SK-N-SH (cell line): ENCODE measurements at regions not wholly inside any gene's neighbourhood (a gene's known extent, or its start where the extent isn't known, plus 50 kb on each side); places are given as distances from the start of the nearest gene placed in this dataset.

ENCODE experiments used
- CTCF ChIA-PET: fragments of 300-600, 350-600 bp; formaldehyde crosslinking; extraction: SDS; loops from one replicate; lab custom pipeline; 2021; lab: Yijun Ruan, JAX
- POLR2A ChIA-PET: fragments of 350-600 bp; sonication (Branson Sonifier 250); formaldehyde crosslinking; extraction: SDS; loops from one replicate; lab custom pipeline; 2020; ENCODE audit warnings: antibody characterized with exemption, inconsistent platforms; lab: Yijun Ruan, JAX
- DNase-seq: peaks from one replicate; pipeline ENCODE4 v3.0.0; 2012
- H2AFZ ChIP-seq: fragments of 200-600 bp; sonication (generic); 2 replicates; pipeline ENCODE4 v1.8.1; 2016; ENCODE audit warnings: antibody characterized with exemption, mild to moderate bottlenecking, low read depth
- H3F3A ChIP-seq: fragments of 200-600 bp; sonication (generic); replicated peaks from 2 replicates; pipeline ENCODE3; 2016; ENCODE audit warnings: antibody characterized with exemption, mild to moderate bottlenecking; ENCODE audit not compliant: insufficient read depth
- H3K27ac ChIP-seq, 2 experiments: fragments of 200-500 bp in 1 of 2; fragments of 200-600 bp in 1 of 2; sonication (Bioruptor generic) in 1 of 2; sonication (generic), shearing (Covaris generic) in 1 of 2; 2 replicates each; pipeline versions ENCODE4 v1.5.1 to v1.6.1; 2014 to 2016; ENCODE audit warnings: low read depth in 2 of 2, inconsistent platforms in 1 of 2, low read length in 1 of 2, mild to moderate bottlenecking in 1 of 2, mixed read lengths in 1 of 2
- H3K27me3 ChIP-seq: fragments of 200-600 bp; sonication (generic), shearing (Covaris generic); 2 replicates; pipeline ENCODE4 v1.6.1; 2016; ENCODE audit warnings: mixed run types; ENCODE audit not compliant: insufficient read depth
- H3K36me3 ChIP-seq, 2 experiments: fragments of 200-500 bp in 1 of 2; fragments of 200-600 bp in 1 of 2; sonication (Bioruptor generic) in 1 of 2; sonication (generic) in 1 of 2; replicated peaks in 1 of 2; 2 replicates each; pipeline versions ENCODE3 to v1.5.1; 2014 to 2016; ENCODE audit warnings: low read length in 1 of 2, mild to moderate bottlenecking in 1 of 2; ENCODE audit not compliant: insufficient read depth in 2 of 2, control insufficient read depth in 1 of 2
- H3K4me1 ChIP-seq, 2 experiments: fragments of 200-500 bp in 1 of 2; fragments of 200-600 bp in 1 of 2; sonication (Bioruptor generic) in 1 of 2; sonication (generic), shearing (Covaris generic) in 1 of 2; 2 replicates each; pipeline versions ENCODE4 v1.5.1 to v1.6.1; 2014 to 2016; ENCODE audit warnings: low read depth in 1 of 2, low read length in 1 of 2, mixed run types in 1 of 2; ENCODE audit not compliant: insufficient read depth in 2 of 2, control insufficient read depth in 1 of 2
- H3K4me2 ChIP-seq: fragments of 200-600 bp; sonication (generic), shearing (Covaris generic); 2 replicates; pipeline ENCODE4 v1.6.1; 2017; ENCODE audit warnings: mixed run types
- H3K4me3 ChIP-seq, 2 experiments: fragments of 200-500 bp in 1 of 2; fragments of 200-600 bp in 1 of 2; sonication (Bioruptor generic) in 1 of 2; sonication (generic), shearing (Covaris generic) in 1 of 2; 2 replicates each; pipeline versions ENCODE4 v1.5.1 to v1.8.1; 2014 to 2016; ENCODE audit warnings: low read depth in 2 of 2, inconsistent platforms in 1 of 2, low read length in 1 of 2, mild to moderate bottlenecking in 1 of 2, mixed read lengths in 1 of 2, moderate library complexity in 1 of 2
- H3K79me2 ChIP-seq: fragments of 200-600 bp; sonication (generic); 2 replicates; pipeline ENCODE4 v1.8.1; 2017; ENCODE audit warnings: mild to moderate bottlenecking; ENCODE audit not compliant: insufficient read depth
- H3K9ac ChIP-seq: fragments of 200-600 bp; sonication (generic); 2 replicates; pipeline ENCODE4 v1.6.1; 2017; ENCODE audit warnings: mixed run types
- H3K9me2 ChIP-seq: fragments of 200-600 bp; sonication (generic); 2 replicates; pipeline ENCODE4 v1.6.1; 2017; ENCODE audit warnings: mixed run types
- H3K9me3 ChIP-seq: fragments of 200-600 bp; sonication (generic); 2 replicates; pipeline ENCODE4 v1.6.1; 2017; ENCODE audit warnings: mixed run types, mild to moderate bottlenecking, moderate library complexity
- H4K20me1 ChIP-seq: fragments of 200-600 bp; sonication (generic); 2 replicates; pipeline ENCODE4 v1.6.1; 2017; ENCODE audit warnings: mild to moderate bottlenecking, mixed run types; ENCODE audit not compliant: insufficient read depth
- CHD2 ChIP-seq: fragments of 150-350 bp; IDR thresholded peaks from 2 replicates; pipeline ENCODE4 v1.6.1; 2018; ENCODE audit warnings: low read length; ENCODE audit not compliant: partially characterized antibody
- ELF1 ChIP-seq: IDR thresholded peaks from 2 replicates; pipeline ENCODE4 v1.4.0; 2012
- EP300 ChIP-seq, 2 experiments: IDR thresholded peaks; 2 replicates each; pipeline versions ENCODE4 v1.4.0 to v1.6.1; 2012; ENCODE audit warnings: borderline replicate concordance in 1 of 2, low read depth in 1 of 2, low read length in 1 of 2
- FOXJ3 ChIP-seq: sonication (generic); formaldehyde crosslinking; IDR thresholded peaks from 2 replicates; pipeline ENCODE4 v1.5.1; 2020; ENCODE audit warnings: mild to moderate bottlenecking, missing genetic modification reagents
- FOXM1 ChIP-seq: IDR thresholded peaks from 2 replicates; pipeline ENCODE4 v1.4.0; 2012; ENCODE audit warnings: low read depth, mild to moderate bottlenecking
- GATA2 ChIP-seq: sonication (generic); formaldehyde crosslinking; IDR thresholded peaks from 2 replicates; pipeline ENCODE4 v1.5.0; 2020; ENCODE audit warnings: mild to moderate bottlenecking, missing genetic modification reagents
- IRF3 ChIP-seq: fragments of 150-350 bp; IDR thresholded peaks from 2 replicates; pipeline ENCODE4 v1.6.1; 2016; ENCODE audit warnings: mild to moderate bottlenecking, low read depth, low read length
- MAX ChIP-seq: IDR thresholded peaks from 2 replicates; pipeline ENCODE4 v1.4.0; 2012; ENCODE audit warnings: low read depth
- MEF2A ChIP-seq: IDR thresholded peaks from 2 replicates; pipeline ENCODE4 v1.4.0; 2012; ENCODE audit warnings: low read depth, borderline replicate concordance
- MXI1 ChIP-seq: IDR thresholded peaks from 2 replicates; pipeline ENCODE4 v1.6.1; 2012; ENCODE audit warnings: mild to moderate bottlenecking, low read depth, low read length, improper control_type of control experiment
- NFIC ChIP-seq: IDR thresholded peaks from 2 replicates; pipeline ENCODE4 v1.4.0; 2012; ENCODE audit warnings: borderline replicate concordance
- RAD21 ChIP-seq: IDR thresholded peaks from 2 replicates; pipeline ENCODE4 v1.6.1; 2012; ENCODE audit warnings: mild to moderate bottlenecking, low read length
- RCOR1 ChIP-seq: fragments of 150-350 bp; IDR thresholded peaks from 2 replicates; pipeline ENCODE4 v1.6.1; 2017; ENCODE audit warnings: antibody characterized with exemption, low read length
- REST ChIP-seq: IDR thresholded peaks from 2 replicates; pipeline ENCODE4 v1.6.1; 2012; ENCODE audit warnings: mild to moderate bottlenecking, low read depth, low read length, moderate library complexity
- SIN3A ChIP-seq: IDR thresholded peaks from 2 replicates; pipeline ENCODE4 v1.6.1; 2012; ENCODE audit warnings: low read depth, mild to moderate bottlenecking, low read length, moderate library complexity, borderline replicate concordance
- SMC3 ChIP-seq: IDR thresholded peaks from 2 replicates; pipeline ENCODE4 v1.6.1; 2012; ENCODE audit warnings: low read depth, low read length, improper control_type of control experiment
- TAF1 ChIP-seq: IDR thresholded peaks from 2 replicates; pipeline ENCODE4 v1.6.1; 2012; ENCODE audit warnings: low read depth, mild to moderate bottlenecking, low read length, moderate library complexity, borderline replicate concordance
- TCF12 ChIP-seq: IDR thresholded peaks from 2 replicates; pipeline ENCODE4 v1.4.0; 2012
- TEAD4 ChIP-seq: IDR thresholded peaks from 2 replicates; pipeline ENCODE4 v1.4.0; 2012; ENCODE audit warnings: mild to moderate bottlenecking, borderline replicate concordance; ENCODE audit not compliant: insufficient read depth
- USF1 ChIP-seq: IDR thresholded peaks from 2 replicates; pipeline ENCODE4 v1.4.0; 2012; ENCODE audit warnings: low read depth, borderline replicate concordance
- USF2 ChIP-seq: fragments of 150-350 bp; IDR thresholded peaks from 2 replicates; pipeline ENCODE4 v1.6.1; 2017; ENCODE audit warnings: antibody characterized with exemption, low read length, low read depth, borderline replicate concordance
- WGBS: methylation state at CpG from one replicate; pipeline ENCODE4 v1.1.6; 2017; ENCODE audit warnings: low lambda C conversion rate; 5-methylcytosine and 5-hydroxymethylcytosine counted together

GRCh38 chr6:110043366-110043994 lies 65.4 kb downstream of the GPR6 start:
- Histone ChIP-seq H3K4me3 (no peak overlapping the region), H3K27me3 (no peaks in the 10 kb centered on the region), H3K9me3 (no peaks in the 10 kb centered on the region; the same call in 1 of the 2 replicates), H3F3A (no peaks in the 10 kb centered on the region), H3K4me1 (no peaks in the 10 kb centered on the region), H2AFZ (no peak overlapping the region), H3K9ac (no peak overlapping the region), H3K36me3 (no peaks in the 10 kb centered on the region), H3K9me2 (no peaks in the 10 kb centered on the region), H3K79me2 (no peaks in the 10 kb centered on the region), H3K4me2 (no peak overlapping the region), H3K27ac (no peak overlapping the region), H4K20me1 (no peaks in the 10 kb centered on the region)
- ChIA-PET POLR2A (no interaction called here), CTCF (interaction anchor here (0.8 to 13.7 kb wide), 6 partner anchors 10 to 348 kb away, joined by 3 to 295 read pairs (median 4); no protein-coding TSS in a partner anchor)
- WGBS, result 36% methylated on average over 6 of the region's 6 CpGs
- DNase-seq, result no peak
- no peak for TF ChIP-seq NFIC
- no peak for TF ChIP-seq TEAD4
- TF ChIP-seq MXI1, result no peak
- no peak for TF ChIP-seq FOXM1
- TF ChIP-seq RAD21, result no peak
- no peak for TF ChIP-seq FOXJ3 (CRISPR knock-in tag)
- no peak for TF ChIP-seq TCF12
- TF ChIP-seq RCOR1, result no peak
- no peak for TF ChIP-seq USF1
- TF ChIP-seq CHD2, result no peak
- TF ChIP-seq EP300 (IDR thresholded peaks at IDR 0.05; ENCODE audit: borderline replicate concordance in 1 of 2, low read depth in 1 of 2, low read length in 1 of 2), result no peak
- no peak for TF ChIP-seq USF2
- no peak for TF ChIP-seq SMC3
- no peak for TF ChIP-seq ELF1
- no peak for TF ChIP-seq SIN3A
- TF ChIP-seq MAX, result no peak

GRCh38 chr6:110044096-110044495 lies 66.0 kb downstream of the GPR6 start:
- no peaks in the 10 kb centered on the region; the same call in 1 of the 2 replicates for H3K9me3 ChIP-seq
- H3K27ac ChIP-seq, result no peak overlapping the region
- no peak overlapping the region for H3K4me2 ChIP-seq
- no peaks in the 10 kb centered on the region for H3K27me3 ChIP-seq
- no peaks in the 10 kb centered on the region for H3K79me2 ChIP-seq
- DNase-seq, result no peak
- 66% methylated on average over 6 of the region's 6 CpGs for WGBS
- no peaks in the 10 kb centered on the region for H4K20me1 ChIP-seq
- H3K9ac ChIP-seq, result no peak overlapping the region
- H3K36me3 ChIP-seq, result no peaks in the 10 kb centered on the region
- H3K9me2 ChIP-seq, result no peaks in the 10 kb centered on the region
- CTCF ChIA-PET, result interaction anchor here (0.6 to 13.7 kb wide), 6 partner anchors 10 to 484 kb away, joined by 3 to 295 read pairs (median 4); no protein-coding TSS in a partner anchor
- POLR2A ChIA-PET, result interaction anchor here (0.6 kb wide), 1 partner anchor 417 kb away, joined by 3 read pairs; no protein-coding TSS in a partner anchor
- H3K4me3 ChIP-seq, result no peak overlapping the region
- H3K4me1 ChIP-seq, result no peaks in the 10 kb centered on the region
- no peak overlapping the region for H2AFZ ChIP-seq
- no peaks in the 10 kb centered on the region for H3F3A ChIP-seq
- TF ChIP-seq TAF1 (no peak), GATA2 (no peak), MEF2A (no peak), SIN3A (no peak), TCF12 (no peak), IRF3 (no peak), ELF1 (no peak), REST (no peak), CHD2 (no peak)
